NCI-H187 treated with DMSO at 0.1 percent for 48 hours (cell line): ENCODE measurements at regions not wholly inside any gene's neighbourhood (a gene's known extent, or its start where the extent isn't known, plus 50 kb on each side); places are given as distances from the start of the nearest gene placed in this dataset.

Experiments used
- DNase-seq: peaks from one replicate; lab custom pipeline; 2025; lab: John Stamatoyannopoulos, UW

GRCh38 chr6:4587171-4587570 lies 189.0 kb upstream of the CDYL start:
- DNase-seq = no peak

- no peak for DNase-seq
These were observed 189.7 kb upstream of the CDYL start for GRCh38 chr6:4586469-4586859.

DNA sequence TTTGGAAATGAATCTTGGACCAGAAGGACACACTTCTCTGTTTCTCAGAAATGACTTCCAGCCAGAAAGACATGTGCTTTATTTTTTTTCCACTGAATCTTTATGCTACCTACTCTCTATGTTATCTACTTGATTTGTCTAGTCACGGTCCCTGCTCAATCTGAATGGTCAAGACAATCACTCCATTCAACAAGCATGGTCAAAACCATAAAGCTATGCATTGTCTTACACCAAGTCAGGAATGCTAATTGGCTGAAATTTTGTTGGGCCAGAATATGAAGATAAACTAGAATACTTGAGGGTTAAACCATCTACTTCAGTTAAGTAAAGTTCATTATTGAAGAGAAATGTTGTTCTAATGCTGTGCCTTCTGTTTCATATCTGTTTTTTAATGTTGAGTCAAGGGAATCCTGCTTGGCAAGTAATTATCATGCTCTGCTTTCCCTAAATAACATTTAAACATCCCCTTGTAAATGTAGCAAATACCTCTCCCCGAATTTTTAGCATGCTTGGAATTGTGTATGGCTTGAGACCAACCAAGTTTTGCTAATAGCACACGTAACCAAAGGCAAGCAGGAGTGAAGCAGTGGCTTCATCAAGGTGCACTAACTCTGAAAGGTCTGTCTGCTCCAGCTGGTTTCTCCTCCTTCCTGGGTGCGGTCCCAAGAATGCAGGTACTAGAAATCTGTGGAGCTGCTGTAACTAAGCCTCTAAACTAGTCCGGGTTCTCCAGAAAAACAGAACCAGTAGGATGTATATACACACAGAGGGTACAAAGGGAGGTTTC lies 190.3 kb upstream of the CDYL start:
- DNase-seq = no peak

- no peak for DNase-seq
These were observed 191.4 kb upstream of the CDYL start for GRCh38 chr6:4584801-4585200.

- no peak for DNase-seq
These were observed 193.4 kb upstream of the CDYL start for GRCh38 chr6:4582506-4583417.

GRCh38 chr6:4581468-4582385 lies 194.5 kb upstream of the CDYL start:
- DNase-seq = no peak

DNA sequence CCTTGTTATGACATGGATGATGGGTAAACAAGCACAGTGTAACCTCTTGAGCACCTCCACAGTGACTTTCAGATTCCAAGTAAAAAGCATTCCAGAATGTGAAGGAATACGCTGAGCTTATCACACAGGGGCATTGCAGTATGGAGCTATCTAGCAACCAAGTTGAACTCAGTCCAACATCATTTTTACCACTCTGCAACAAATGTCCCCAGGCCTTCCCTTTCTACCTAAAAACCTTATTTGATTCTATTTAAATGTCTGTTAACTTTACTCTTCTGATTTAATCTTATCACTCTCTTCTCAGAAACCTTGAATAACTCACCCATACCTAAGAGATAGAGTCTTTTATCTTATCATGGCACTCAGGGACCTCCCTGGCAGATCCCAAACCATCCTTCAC lies 195.8 kb upstream of the CDYL start:
- no peak for DNase-seq

DNA sequence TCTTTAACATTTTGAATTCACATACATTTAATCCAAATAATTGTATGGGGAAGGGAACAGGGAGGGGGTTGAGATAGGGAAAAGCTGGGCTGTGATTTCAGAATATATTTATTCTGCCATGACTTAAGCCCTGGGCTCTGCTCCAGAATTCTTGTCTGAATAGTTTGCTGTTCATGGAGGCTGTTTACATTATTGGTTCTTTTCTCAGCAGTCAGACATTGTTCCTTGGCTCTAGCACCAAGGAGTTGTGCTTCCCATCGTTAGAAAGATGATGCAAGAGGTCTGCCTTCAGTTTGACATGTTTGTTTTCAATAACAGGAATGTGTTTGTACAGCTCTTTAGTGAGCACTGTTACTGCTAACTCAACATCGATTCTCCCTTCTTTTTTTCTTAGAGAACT lies 198.8 kb upstream of the CDYL start:
- no peak for DNase-seq

- no peak for DNase-seq
These were observed 200.5 kb upstream of the CDYL start for GRCh38 chr6:4575714-4576113.

DNA sequence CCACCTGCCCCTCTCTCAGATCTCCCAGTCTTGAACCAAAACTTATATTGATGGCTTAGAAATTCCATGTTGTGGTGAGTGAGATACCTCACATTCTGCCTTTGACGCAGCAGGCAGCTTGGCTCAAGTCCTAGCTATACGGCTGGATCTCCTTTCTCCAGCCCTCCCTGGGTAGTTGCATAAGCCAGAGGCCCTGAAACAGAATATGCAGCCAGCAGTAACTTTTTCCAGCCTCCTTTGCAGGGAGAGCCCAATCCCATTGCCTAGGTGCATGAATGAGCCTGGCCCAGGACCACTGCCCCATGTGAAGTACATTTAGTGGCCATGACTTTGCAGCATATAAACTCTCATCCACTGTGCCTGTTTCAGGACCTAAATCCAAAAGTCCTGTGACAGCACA lies 202.2 kb upstream of the CDYL start:
- no peak for DNase-seq

DNA sequence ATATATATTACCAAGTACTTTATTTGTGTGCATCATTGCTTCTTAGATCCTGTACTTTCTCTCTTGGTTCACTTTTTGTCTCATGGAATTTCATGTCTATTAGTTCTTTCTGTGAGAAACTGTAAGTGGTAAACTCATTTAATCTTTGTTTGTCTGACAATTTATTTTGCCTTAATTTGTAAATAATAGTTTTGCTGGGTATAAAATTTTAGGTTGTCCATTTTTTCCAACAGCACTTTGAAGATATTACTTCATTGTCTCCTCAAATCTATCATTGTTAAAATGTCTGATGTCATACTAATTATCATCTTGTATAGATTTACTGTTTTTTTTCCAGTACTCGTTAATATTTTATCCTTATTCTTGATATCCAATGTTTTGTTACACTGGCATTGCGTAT lies 205.2 kb upstream of the CDYL start:
- no peak for DNase-seq

DNA sequence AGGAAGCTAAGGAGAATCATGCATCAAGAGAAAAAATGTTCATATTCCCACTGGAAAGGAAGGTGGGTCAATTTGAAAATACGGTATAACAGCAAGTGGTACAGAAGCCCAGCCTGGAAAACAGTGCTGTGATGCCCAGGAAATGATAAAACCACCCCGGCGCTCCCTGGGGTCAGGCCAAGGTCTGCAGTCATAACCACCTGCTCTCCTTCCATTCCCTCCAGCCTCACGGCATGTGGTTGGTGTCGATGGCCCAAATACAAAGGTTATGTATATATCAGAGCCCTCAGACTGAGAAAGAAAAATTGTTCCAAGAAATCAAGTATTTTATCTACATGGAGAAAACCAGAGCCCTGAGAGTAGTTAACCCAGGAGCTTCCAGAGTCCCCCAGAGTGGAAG lies 208.1 kb upstream of the CDYL start:
- DNase-seq = no peak

DNA sequence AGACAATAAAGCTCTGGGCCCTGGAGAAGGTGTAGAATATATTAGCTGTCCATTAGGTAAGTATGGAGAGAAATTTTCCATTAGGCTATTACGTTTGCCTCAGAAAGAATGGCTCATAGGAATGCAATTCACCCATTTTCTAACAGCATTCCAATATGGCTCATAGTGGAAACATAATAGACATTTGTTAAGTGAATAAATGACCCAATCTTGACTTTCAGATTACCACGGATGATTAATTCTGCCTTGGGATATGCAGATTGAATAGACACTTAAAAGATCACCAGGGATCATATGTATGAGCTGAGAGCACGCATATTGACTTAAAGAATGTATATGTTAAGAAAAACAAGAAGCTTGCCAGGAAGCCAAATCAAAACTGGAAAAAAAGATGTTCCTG lies 209.1 kb upstream of the CDYL start:
- DNase-seq = no peak

- DNase-seq = no peak
These were observed 210.6 kb upstream of the CDYL start for GRCh38 chr6:4565301-4566250.

- DNase-seq = no peak
These were observed 211.4 kb upstream of the CDYL start for GRCh38 chr6:4564801-4565271.

DNA sequence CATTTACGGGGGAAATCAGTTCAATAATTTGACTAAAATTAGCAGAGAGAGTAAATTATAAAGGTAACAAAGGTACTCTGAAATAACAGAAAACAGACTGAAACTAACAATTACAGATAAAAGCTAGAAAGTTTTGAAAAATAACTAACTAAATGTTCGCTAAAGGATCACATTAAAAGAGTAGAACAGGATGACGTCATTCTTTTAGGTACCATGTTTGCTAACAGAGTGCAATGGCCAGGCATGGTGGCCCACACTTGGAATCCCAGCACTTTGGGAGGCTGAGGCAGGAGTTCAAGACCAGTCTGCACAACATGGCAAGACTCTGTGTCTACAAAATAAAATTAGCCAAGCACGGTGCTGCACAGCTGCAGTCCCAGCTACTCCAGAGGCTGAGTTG lies 212.3 kb upstream of the CDYL start:
- DNase-seq = no peak

DNA sequence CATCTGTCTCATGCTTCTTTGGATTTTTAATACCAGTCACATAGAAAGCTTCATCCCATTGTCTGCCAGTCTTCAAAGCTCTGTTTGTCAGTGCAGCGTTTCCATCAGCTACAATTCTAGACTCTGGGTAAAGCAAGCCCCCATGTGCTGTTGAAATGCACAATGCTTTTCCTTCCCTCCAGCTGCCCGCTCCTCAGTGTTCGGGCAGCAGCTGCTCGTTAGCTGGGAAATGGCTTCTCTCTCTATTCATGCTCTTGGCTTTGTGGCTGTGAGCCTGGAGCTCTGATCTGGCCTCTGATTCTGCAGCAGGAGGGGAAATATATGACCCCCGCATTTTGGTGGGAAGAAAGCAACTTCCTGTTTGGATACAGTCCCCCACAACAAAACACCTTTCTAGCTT lies 213.0 kb upstream of the CDYL start:
- no peak for DNase-seq

DNA sequence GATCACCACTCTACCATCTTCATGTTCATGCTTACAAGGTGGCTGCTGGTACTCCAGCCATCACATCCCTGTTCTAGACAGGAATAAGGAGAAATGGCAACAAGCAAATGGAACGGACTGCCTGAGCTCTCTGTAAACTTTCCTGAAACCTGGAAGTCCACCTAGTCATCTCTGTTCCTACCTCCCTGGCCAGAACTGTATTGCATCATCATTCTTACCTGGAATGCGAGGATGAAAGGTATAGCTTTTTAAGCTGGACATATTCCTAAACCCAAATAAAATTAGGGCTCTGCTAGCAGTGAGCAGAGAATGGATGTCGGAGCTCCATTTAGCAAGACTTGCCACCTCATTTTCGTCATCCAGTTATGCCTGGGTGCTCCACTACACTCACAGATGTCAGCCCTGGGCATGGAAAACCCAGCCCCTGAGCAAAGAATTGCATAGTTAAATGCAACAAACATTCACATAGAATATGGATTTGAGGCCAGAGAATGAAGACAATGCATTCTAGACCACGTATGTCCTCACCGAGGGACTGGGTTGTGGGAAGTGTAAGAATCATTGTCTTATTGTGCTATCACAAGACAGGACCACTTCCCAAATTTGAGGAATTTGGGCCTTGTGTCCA lies 214.3 kb upstream of the CDYL start:
- no peak for DNase-seq

GRCh38 chr6:4561078-4561435 lies 215.1 kb upstream of the CDYL start:
- DNase-seq = no peak

DNA sequence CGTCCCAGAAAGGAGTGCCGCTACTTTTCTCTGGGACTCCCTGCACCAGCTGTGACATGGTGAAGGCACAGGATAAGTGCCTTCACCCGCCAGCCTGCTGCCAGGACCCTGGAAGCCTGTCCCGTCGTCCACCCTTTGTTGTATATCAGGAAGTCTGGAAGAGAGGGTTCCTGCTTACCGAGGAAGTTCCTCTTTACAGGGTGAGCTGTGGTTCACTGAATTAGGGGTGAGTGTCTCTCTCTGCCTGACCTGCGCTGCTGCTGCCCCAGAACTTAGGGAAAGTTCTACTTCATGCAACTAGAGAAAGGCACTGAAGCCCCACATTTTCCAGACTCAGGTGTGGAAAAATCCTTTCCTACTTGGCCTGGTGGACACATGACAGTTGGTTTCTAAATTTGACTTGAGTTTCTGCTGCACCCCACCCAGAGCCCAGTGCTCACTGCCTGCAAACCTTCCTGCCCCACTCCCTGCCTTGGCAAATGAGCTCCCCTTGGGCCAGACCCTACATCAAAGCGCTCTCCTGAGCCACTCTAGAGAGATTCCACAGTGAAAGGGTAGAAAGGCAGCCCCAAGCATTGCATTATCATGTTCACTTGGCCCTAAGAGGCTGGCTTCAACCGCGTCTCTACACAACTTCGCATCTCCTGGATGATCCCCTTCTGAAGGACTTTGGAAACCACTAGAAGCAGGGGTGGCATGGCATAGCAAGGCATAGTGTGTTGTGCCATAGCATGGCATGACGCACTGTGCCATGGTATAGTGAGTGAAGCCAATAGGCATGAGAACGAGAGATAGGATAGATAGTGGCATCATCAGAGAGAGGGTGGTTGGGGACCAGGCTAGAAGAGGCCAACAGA lies 215.8 kb upstream of the CDYL start:
- no peak for DNase-seq
